GM18867 (cell line): ENCODE measurements at regions not wholly inside any gene's neighbourhood (a gene's known extent, or its start where the extent isn't known, plus 50 kb on each side); places are given as distances from the start of the nearest gene placed in this dataset.
"Not testable (repeated sequence)": the region's sequence is repeated elsewhere in the genome, so short reads cannot be mapped to it uniquely, and the experiment has no call there.

Source experiments
- ATAC-seq: cut with Tn5 transposase; IDR thresholded peaks from one replicate; pipeline ENCODE4 v1.9.1; 2021; ENCODE audit warnings: mild to moderate bottlenecking, moderate library complexity; ENCODE audit not compliant: unreplicated experiment

- ATAC-seq = no peak
Observed at GRCh38 chrX:45447331-45447730, 246.7 kb upstream of the DIPK2B start.

- no peak for ATAC-seq
Observed at GRCh38 chrX:45445745-45446412, 245.2 kb upstream of the DIPK2B start.

DNA sequence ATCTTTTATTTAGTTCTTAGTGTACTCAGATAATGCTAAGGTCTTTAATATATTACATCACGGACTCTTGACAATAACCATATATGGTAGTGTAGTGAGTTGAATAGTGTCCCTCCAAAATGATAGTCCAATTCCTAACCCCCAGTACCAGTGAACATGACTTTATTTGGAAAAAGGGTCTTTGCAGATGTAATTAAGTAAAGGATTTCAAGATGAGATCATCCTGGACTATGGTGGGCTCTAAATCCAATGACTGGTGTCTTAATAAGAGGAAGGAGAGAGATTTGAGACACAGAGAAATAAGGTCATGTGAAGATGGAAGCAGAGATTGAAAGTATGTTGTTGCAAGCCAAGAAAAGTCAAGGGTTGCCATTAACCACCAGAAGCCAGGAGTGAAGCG is 236.5 kb upstream of the DIPK2B start:
- ATAC-seq = no peak

- ATAC-seq = no peak
Observed at GRCh38 chrX:45435481-45435880, 234.8 kb upstream of the DIPK2B start.

DNA sequence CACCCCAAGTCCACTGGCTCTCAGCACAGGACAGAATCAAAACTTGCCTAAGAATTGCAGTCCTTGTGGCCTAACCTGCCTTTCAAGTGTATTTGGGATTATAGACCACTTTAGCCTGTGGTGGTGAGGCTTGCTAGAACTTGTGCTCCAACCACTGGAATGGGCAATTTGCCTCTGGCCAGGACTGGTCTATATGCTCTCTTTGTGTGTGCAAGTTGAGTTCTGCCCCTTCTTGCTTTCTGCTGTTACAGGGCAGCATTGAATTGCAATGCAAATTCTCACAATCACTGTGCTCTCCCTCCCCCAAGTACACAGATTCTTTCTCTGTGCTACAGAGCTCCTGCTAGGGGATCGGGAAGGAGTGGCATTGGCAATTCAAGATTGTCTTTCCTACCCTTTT is 233.6 kb upstream of the DIPK2B start:
- ATAC-seq = no peak

GRCh38 chrX:45428831-45429230 is 228.2 kb upstream of the DIPK2B start:
- no peak for ATAC-seq

- ATAC-seq = no peak
Observed at GRCh38 chrX:45424326-45424725, 223.7 kb upstream of the DIPK2B start.

GRCh38 chrX:45422216-45422925 is 221.7 kb upstream of the DIPK2B start:
- no peak for ATAC-seq

GRCh38 chrX:45421806-45422205 is 221.1 kb upstream of the DIPK2B start:
- no peak for ATAC-seq

- no peak for ATAC-seq
Observed at GRCh38 chrX:45404206-45404605, 203.5 kb upstream of the DIPK2B start.

- ATAC-seq = no peak
Observed at GRCh38 chrX:45401923-45402322, 201.2 kb upstream of the DIPK2B start.

- ATAC-seq = not testable (repeated sequence)
Observed at GRCh38 chrX:45400951-45401725, 200.5 kb upstream of the DIPK2B start.

- ATAC-seq = no peak
Observed at GRCh38 chrX:45400027-45400779, 199.5 kb upstream of the DIPK2B start.

DNA sequence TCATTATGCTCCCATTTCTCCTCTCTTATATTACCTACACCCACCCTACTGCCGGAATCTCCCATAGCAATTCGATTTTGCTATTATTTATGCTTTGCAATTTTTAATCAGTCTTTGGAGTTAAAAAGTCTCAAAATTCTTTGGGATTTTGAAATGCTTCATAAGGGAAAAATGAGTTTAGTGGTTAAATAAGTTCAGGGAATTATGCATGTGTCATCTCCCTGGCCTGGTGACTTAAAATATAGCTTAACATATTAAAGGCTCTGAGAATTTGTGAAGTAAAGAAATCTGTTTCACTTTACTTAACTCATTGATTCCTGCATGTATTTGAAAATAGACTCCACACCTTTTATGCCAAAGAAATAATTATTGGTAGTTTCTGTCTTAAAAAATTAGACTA is 185.1 kb upstream of the DIPK2B start:
- ATAC-seq = no peak

- ATAC-seq = no peak
Observed at GRCh38 chrX:45381841-45382240, 181.2 kb upstream of the DIPK2B start.

DNA sequence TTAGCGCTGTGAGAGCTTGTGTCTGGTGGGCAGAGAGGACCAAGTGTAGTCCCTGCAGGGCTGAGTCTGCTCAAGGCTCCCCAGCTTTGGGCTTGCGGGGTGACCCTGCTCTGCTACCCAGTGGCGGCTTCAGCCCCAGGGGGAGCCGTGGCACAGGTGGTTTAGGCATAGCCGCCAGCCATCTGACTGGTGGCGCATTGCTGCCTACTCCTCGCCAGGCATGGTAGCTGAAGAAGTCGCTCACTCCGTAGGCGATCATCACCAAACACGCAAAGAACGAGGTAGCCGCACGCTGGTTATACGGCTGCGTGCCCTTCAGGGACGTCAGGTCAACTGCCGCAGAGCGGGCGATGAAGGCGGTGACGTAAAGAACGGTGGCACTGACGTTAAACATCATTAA is 180.7 kb upstream of the DIPK2B start:
- no peak for ATAC-seq

DNA sequence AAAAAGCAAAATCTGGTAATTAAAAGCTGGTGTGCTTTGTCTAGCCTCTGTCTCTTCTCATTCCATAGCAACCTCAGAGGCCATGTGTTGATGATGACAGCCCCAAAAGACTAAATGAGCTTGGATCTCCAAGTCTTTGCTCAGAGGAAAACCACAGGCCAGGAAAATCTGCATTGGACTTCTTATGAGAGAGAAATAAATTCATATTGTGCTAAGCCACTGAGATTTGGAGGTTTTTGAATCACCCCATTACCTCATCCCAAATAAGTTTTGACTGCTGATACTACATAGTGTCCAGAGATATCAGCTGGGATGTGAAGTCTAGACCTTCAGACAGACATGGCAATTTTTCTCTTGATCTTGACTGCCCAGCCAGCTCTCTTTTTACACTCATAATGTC is 178.6 kb upstream of the DIPK2B start:
- no peak for ATAC-seq

DNA sequence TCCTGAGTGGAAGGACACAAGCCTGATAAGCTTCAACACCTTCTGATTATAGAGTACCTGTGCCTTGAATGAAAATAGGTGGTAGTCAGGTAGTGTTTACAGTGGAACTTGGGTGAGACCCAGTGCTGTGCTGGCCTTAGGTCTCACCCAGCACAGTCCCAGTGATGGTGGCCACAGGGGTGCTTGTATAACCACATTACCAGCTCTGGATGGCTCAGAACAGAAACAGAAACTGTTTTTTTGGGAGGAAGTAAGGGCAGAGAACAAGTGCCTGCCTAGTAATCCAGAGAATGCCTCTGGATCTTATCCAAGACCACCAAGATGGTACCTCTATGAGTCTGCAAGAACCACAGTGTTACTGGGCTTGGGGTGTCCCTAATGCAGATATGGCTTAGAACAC is 171.5 kb upstream of the DIPK2B start:
- no peak for ATAC-seq

- ATAC-seq = no peak
Observed at GRCh38 chrX:45368705-45369104, 168.0 kb upstream of the DIPK2B start.

- ATAC-seq = no peak
Observed at GRCh38 chrX:45363596-45363995, 162.9 kb upstream of the DIPK2B start.

DNA sequence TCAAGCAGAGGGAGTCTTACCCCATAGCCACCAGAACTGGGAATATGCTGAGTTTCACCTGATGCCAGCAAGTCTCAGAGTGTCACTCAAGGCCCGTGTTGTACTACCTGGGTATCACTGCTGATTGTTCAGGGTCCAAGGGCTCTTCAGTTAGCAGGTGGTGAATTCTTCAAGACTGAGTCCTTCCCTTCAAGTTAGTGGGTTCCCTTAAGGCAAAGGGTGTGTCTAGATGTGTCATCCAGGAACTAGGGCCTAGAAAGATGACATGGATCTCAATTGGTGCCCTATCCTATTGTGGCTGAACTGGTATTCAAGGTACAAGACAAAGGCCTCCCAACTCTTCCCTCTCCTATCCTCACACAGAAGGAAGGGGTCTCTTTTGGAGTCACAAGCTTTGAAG is 159.9 kb upstream of the DIPK2B start:
- no peak for ATAC-seq
